Jurkat, Clone E6-1 (cell line): ENCODE measurements at regions not wholly inside any gene's neighbourhood (a gene's known extent, or its start where the extent isn't known, plus 50 kb on each side); places are given as distances from the start of the nearest gene placed in this dataset.
"Not testable (repeated sequence)": the region's sequence is repeated elsewhere in the genome, so short reads cannot be mapped to it uniquely, and the experiment has no call there.

Experiments
- DNase-seq: peaks from one replicate; pipeline ENCODE4 v3.0.0-alpha.2; 2011; ENCODE audit warnings: low read depth, low spot score
- H3K4me3 ChIP-seq: 2 replicates; pipeline ENCODE4 v1.5.1; 2011; ENCODE audit warnings: mild to moderate bottlenecking, low read length, control low read depth, moderate library complexity

GRCh38 chr17:63019138-63019873 lies 53.3 kb downstream of the TANC2 start:
- DNase-seq: no peak
- no peak overlapping the region for H3K4me3 ChIP-seq

- peak; percentile 16 for DNase-seq
- H3K4me3 ChIP-seq: no peak overlapping the region
Measured at GRCh38 chr17:63022567-63022966, 56.5 kb downstream of the TANC2 start.

- DNase-seq: no peak
- no peak overlapping the region for H3K4me3 ChIP-seq
Measured at GRCh38 chr17:63023049-63023448, 57.0 kb downstream of the TANC2 start.

- DNase-seq: no peak
- no peak overlapping the region for H3K4me3 ChIP-seq
Measured at GRCh38 chr17:63024201-63024600, 58.2 kb downstream of the TANC2 start.

- no peak overlapping the region for H3K4me3 ChIP-seq
Measured at GRCh38 chr17:63024716-63025115, 58.7 kb downstream of the TANC2 start.

GRCh38 chr17:63025637-63026036 lies 59.6 kb downstream of the TANC2 start:
- H3K4me3 ChIP-seq, DNase-seq: not testable (repeated sequence)

More at GRCh38 chr17:63024716-63025115, 58.7 kb downstream of the TANC2 start:
- DNase-seq: no peak

- no peak overlapping the region for H3K4me3 ChIP-seq
- DNase-seq: no peak
Measured at GRCh38 chr17:63029541-63029940, 63.5 kb downstream of the TANC2 start.

- no peak overlapping the region for H3K4me3 ChIP-seq
- no peak for DNase-seq
Measured at GRCh38 chr17:63032142-63032541, 66.1 kb downstream of the TANC2 start.

GRCh38 chr17:63033142-63033541 lies 67.1 kb downstream of the TANC2 start:
- no peak overlapping the region for H3K4me3 ChIP-seq
- DNase-seq: no peak

- DNase-seq: no peak
- H3K4me3 ChIP-seq: no peak overlapping the region
Measured at GRCh38 chr17:63035271-63035670, 69.2 kb downstream of the TANC2 start.

- peak; percentile 36 for DNase-seq
Measured at GRCh38 chr17:63035695-63036094, 69.7 kb downstream of the TANC2 start.

GRCh38 chr17:63039342-63039741 lies 73.3 kb downstream of the TANC2 start:
- no peak overlapping the region for H3K4me3 ChIP-seq
- DNase-seq: peak; percentile 2

More at GRCh38 chr17:63035695-63036094, 69.7 kb downstream of the TANC2 start:
- H3K4me3 ChIP-seq: no peak overlapping the region

- no peak for DNase-seq
- H3K4me3 ChIP-seq: no peak overlapping the region
Measured at GRCh38 chr17:63039899-63040602, 74.0 kb downstream of the TANC2 start.

GRCh38 chr17:63040816-63041215 lies 74.8 kb downstream of the TANC2 start:
- DNase-seq: no peak
- H3K4me3 ChIP-seq: no peak overlapping the region

GRCh38 chr17:63041251-63041650 lies 75.2 kb downstream of the TANC2 start:
- no peak overlapping the region for H3K4me3 ChIP-seq
- no peak for DNase-seq

GRCh38 chr17:63041722-63042121 lies 75.7 kb downstream of the TANC2 start:
- DNase-seq: no peak
- H3K4me3 ChIP-seq: no peak overlapping the region

GRCh38 chr17:63042256-63042812 lies 76.3 kb downstream of the TANC2 start:
- no peak overlapping the region for H3K4me3 ChIP-seq
- DNase-seq: no peak

- not testable (repeated sequence) for DNase-seq, H3K4me3 ChIP-seq
Measured at GRCh38 chr17:63057560-63057959, 91.5 kb downstream of the TANC2 start.

- H3K4me3 ChIP-seq: no peak overlapping the region
- no peak for DNase-seq
Measured at GRCh38 chr17:63066158-63066813, 100.3 kb downstream of the TANC2 start.

GRCh38 chr17:63069245-63069644 lies 103.2 kb downstream of the TANC2 start:
- H3K4me3 ChIP-seq: no peak overlapping the region
- no peak for DNase-seq
